Bronchial epithelial cell (primary cell): ENCODE measurements at regions not wholly inside any gene's neighbourhood (a gene's known extent, or its start where the extent isn't known, plus 50 kb on each side); places are given as distances from the start of the nearest gene placed in this dataset.
"Not testable (repeated sequence)": the region's sequence is repeated elsewhere in the genome, so short reads cannot be mapped to it uniquely, and the experiment has no call there.

ENCODE experiments used
- DNase-seq: peaks from one replicate; pipeline ENCODE4 v3.0.0-alpha.2; 2010; ENCODE audit warnings: low read depth
- FAIRE-seq: peaks from 2 replicates; lab custom pipeline; 2011; peaks lifted over from hg19 to GRCh38; lab: Jason Lieb, UNC
- H3K27me3 ChIP-seq: 2 replicates; pipeline ENCODE4 v1.5.1; 2011; ENCODE audit warnings: low read length; ENCODE audit not compliant: control insufficient read depth, insufficient read depth
- H3K36me3 ChIP-seq: 2 replicates; pipeline ENCODE4 v1.5.1; 2011; ENCODE audit warnings: low read length; ENCODE audit not compliant: control insufficient read depth, insufficient read depth
- H3K4me3 ChIP-seq: 2 replicates; pipeline ENCODE4 v1.5.1; 2011; ENCODE audit warnings: mild to moderate bottlenecking, low read depth, low read length, control low read depth
- TF ChIP-seq, protein P1 (sequence below): IDR thresholded peaks from 2 replicates; pipeline ENCODE4 v1.5.1; 2011; ENCODE audit warnings: mild to moderate bottlenecking, moderate library complexity, low read length, control low read depth, inconsistent platforms; ENCODE audit not compliant: insufficient read depth, severe bottlenecking

DNA sequence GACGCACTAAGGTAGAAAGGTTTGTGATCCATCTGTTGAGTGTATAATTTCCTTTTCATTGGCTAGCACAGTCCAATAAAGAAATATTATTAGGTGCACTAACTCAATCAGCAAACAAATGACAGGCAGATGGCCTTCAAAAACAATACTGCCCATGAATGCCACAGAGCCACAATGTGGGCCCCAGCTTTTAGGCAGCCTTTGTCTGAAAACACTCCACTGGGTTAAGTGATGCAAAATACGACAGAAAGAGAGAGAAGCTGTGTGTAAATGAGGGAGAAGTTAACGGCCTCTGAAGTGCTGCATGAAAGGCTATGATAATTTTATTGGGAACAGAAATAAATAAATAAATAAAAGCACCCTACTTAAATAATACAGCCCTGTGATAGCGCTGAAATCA is 274.6 kb downstream of the NKX6-1 start:
- no peaks in the 10 kb centered on the region for H3K36me3 ChIP-seq
- no peaks in the 10 kb centered on the region for H3K27me3 ChIP-seq
- DNase-seq (no peak), FAIRE-seq (no peak)
- TF ChIP-seq, protein P1, sequence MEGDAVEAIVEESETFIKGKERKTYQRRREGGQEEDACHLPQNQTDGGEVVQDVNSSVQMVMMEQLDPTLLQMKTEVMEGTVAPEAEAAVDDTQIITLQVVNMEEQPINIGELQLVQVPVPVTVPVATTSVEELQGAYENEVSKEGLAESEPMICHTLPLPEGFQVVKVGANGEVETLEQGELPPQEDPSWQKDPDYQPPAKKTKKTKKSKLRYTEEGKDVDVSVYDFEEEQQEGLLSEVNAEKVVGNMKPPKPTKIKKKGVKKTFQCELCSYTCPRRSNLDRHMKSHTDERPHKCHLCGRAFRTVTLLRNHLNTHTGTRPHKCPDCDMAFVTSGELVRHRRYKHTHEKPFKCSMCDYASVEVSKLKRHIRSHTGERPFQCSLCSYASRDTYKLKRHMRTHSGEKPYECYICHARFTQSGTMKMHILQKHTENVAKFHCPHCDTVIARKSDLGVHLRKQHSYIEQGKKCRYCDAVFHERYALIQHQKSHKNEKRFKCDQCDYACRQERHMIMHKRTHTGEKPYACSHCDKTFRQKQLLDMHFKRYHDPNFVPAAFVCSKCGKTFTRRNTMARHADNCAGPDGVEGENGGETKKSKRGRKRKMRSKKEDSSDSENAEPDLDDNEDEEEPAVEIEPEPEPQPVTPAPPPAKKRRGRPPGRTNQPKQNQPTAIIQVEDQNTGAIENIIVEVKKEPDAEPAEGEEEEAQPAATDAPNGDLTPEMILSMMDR = no peak
- no peak overlapping the region for H3K4me3 ChIP-seq

DNA sequence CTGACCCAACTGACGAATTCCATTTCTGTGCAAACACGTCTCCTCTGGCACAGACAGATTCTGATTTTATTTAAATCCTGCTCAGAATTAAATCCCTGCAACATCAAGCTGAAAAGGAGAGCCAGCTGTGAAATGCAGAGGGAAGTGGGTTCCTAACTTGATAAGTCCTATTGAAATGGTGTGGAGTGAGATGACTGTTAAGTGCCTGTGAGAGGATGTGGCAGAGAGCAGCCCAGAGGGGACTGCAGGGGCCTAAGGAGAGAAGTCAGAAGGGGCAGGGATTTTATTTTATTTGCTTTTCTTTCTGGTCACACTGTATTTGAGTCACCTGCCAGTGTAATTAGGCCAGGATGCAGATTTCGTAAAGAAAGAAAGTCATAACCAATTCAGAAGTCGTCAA is 277.4 kb downstream of the NKX6-1 start:
- DNase-seq (no peak), FAIRE-seq (peak; percentile 68)
- TF ChIP-seq, protein P1 = no peak
- H3K4me3 ChIP-seq = no peak overlapping the region
- no peaks in the 10 kb centered on the region for H3K36me3 ChIP-seq
- no peaks in the 10 kb centered on the region for H3K27me3 ChIP-seq

DNA sequence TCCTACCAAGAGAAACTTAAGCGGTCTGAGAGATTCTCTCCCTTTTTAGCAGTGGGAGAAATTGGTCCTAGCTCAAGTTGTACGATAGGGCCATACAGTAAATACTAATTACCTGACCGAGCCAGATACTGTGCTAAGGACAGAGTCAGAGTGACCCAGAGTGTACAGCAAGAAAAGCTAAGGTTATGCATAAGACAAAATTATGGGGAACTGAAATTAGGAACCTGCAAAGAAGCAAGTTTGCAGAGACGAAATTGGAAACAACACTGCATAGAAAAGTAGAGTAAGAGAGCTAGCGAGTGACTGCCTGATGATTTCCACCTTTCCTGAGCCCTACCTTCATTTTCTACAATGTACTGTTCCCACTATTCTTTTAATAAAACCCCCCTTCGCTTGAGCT is 278.1 kb downstream of the NKX6-1 start:
- TF ChIP-seq, protein P1 = no peak
- no peak for FAIRE-seq
- Histone ChIP-seq H3K36me3 (no peaks in the 10 kb centered on the region), H3K4me3 (no peak overlapping the region), H3K27me3 (no peaks in the 10 kb centered on the region)
- DNase-seq = no peak

DNA sequence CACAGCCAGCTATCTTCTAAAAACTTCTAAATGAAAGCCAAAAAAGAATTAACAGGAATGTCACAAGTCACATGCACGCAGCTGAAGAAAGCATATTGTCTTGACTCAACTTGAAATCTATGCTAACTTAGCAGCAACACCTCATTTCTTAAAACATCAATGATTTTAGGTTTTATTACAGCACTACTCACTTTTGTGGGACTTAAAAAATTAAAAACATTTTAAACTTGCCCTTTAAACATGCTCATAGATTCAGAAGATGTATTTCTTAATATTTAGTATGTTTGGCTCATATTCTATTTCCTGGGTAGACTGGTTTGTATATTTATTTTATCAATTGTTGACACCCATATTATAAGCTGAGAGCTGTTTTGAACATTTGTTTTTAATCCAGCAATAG is 279.4 kb downstream of the NKX6-1 start:
- FAIRE-seq = no peak
- no peak for DNase-seq

DNA sequence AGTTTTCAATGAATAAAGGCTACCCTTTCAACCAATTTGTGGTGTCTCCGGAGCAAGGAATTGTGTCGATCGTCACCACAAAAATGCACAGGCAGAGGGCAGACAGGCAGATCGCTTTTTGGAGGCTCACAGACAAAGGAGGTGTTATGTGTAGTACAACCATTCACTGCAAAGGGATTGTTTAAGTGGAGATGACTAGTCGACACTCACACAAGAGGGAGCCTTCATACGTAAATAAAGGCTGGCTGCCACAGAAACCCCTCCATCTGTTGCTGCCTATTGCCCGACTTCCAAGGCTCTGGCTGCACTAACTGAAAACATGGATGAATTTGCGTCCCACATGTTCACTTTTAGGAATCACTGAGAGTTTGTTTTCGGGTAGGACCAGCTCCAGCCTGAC is 281.1 kb downstream of the NKX6-1 start:
- Histone ChIP-seq H3K36me3 (no peaks in the 10 kb centered on the region), H3K4me3 (no peak overlapping the region), H3K27me3 (no peaks in the 10 kb centered on the region)
- DNase-seq = no peak
- no peak for FAIRE-seq
- TF ChIP-seq, protein P1 = no peak

More for the DNA sequence above, 279.4 kb downstream of the NKX6-1 start:
- TF ChIP-seq, protein P1 = no peak
- Histone ChIP-seq H3K36me3 (no peaks in the 10 kb centered on the region), H3K27me3 (no peaks in the 10 kb centered on the region), H3K4me3 (no peak overlapping the region)

DNA sequence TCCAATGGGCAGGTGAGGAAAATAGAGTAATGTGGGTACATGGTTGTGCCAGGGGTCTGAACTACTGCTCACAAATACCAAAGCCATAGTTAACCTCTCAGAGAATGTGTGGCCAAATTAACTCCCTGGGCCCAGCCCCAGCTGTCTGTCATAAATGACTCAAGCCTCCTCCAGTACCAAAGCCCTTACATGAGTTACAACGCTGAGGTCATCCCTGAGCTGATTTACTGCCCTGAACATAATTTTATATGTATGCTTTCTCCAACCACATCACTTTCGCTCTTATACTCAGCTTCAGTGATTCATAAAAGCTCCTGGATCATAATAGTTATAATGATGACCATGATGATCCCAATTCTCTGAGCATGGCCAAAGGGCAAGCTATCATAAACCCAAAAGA is 283.9 kb downstream of the NKX6-1 start:
- DNase-seq (no peak), FAIRE-seq (no peak)
- Histone ChIP-seq H3K4me3 (no peak overlapping the region), H3K36me3 (no peaks in the 10 kb centered on the region), H3K27me3 (no peaks in the 10 kb centered on the region)
- TF ChIP-seq, protein P1 = no peak

DNA sequence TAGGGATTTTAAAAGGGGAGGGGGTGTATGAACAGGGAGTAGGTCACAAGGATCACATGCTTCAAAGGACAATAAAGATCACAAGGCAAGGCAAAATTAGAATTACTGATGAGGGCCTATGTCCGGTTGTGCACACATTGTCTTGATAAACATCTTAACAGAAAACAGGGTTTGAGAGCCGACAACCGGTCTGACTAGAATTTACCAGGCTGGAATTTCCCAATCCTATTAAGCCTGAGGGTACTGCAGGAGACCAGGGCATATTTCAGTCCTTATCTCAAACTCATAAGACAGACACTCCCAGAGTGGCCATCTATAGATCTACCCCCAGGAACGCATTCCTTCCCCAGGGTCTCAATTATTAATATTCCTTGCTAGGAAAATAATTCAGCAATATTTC is 292.9 kb downstream of the NKX6-1 start:
- H3K4me3 ChIP-seq, H3K27me3 ChIP-seq, H3K36me3 ChIP-seq, FAIRE-seq, DNase-seq: not testable (repeated sequence)
